Lower leg skin (tissue), 4 donors: ENCODE measurements at regions not wholly inside any gene's neighbourhood (a gene's known extent, or its start where the extent isn't known, plus 50 kb on each side); places are given as distances from the start of the nearest gene placed in this dataset.

Experiments
- DNase-seq, 2 donors: peaks; one replicate each; pipeline ENCODE4 v3.0.0-alpha.2; 2019; ENCODE audit warnings: low spot score in 2 of 2
- H3K4me3 ChIP-seq: fragments of 200-600 bp; sonication (generic); 2 replicates; pipeline ENCODE4 v1.5.1; 2017; ENCODE audit warnings: mild to moderate bottlenecking, low read depth; ENCODE audit not compliant: poor library complexity, severe bottlenecking
- CTCF ChIP-seq, 3 donors: fragments of 450-650 bp; IDR thresholded peaks; one replicate each; pipeline ENCODE4 v1.5.1; 2016; ENCODE audit warnings: antibody characterized with exemption in 3 of 3, mild to moderate bottlenecking in 3 of 3, moderate library complexity in 2 of 3
- POLR2A ChIP-seq, 2 donors: fragments of 450-650 bp; IDR thresholded peaks; one replicate each; pipeline ENCODE4 v1.6.1; 2016 to 2017; ENCODE audit warnings: antibody characterized with exemption in 2 of 2, mild to moderate bottlenecking in 1 of 2, moderate library complexity in 1 of 2
- whole genome bisulfite sequencing, 2 donors: methylation state at CpG; one replicate each; pipeline ENCODE4 v1.1.5; 2018; 5-methylcytosine and 5-hydroxymethylcytosine counted together
- intact Hi-C: fragments of 100-400 bp; cut with DNase I; formaldehyde crosslinking; loops from one replicate; pipeline ENCODE4 v1.15.0; 2023; ENCODE audit warnings: low total_unique reads

GRCh38 chr18:41099451-41099850 is 855.6 kb upstream of the PIK3C3 start:
- no peak for DNase-seq
- intact Hi-C loops, result no loop called here
- TF ChIP-seq CTCF (IDR thresholded peaks at IDR 0.05) (no peak), POLR2A (IDR thresholded peaks at IDR 0.05) (no peak)
- no peak overlapping the region for H3K4me3 ChIP-seq

- no peak for TF ChIP-seq POLR2A (IDR thresholded peaks at IDR 0.05)
- WGBS, 2 donors, result 34 to 37% methylated on average over 5 of the region's 5 CpGs
- DNase-seq, result no peak
- intact Hi-C loops, result no loop called here
- no peak overlapping the region for H3K4me3 ChIP-seq
These were observed 858.5 kb upstream of the PIK3C3 start for GRCh38 chr18:41096504-41096903.

- TF ChIP-seq POLR2A (IDR thresholded peaks at IDR 0.05) (no peak), CTCF (IDR thresholded peaks at IDR 0.05) (no peak)
- DNase-seq, result no peak
- no peak overlapping the region for H3K4me3 ChIP-seq
- WGBS, 2 donors, result 79 to 87% methylated on average over 2 of the region's 2 CpGs
- intact Hi-C loops, result no loop called here
These were observed 878.0 kb upstream of the PIK3C3 start for GRCh38 chr18:41077076-41077475.

- DNase-seq, result no peak
- 26 to 33% methylated on average over 1 of the region's 1 CpG for WGBS, 2 donors
- intact Hi-C loops, result no loop called here
- no peak overlapping the region for H3K4me3 ChIP-seq
- TF ChIP-seq CTCF (IDR thresholded peaks at IDR 0.05), result no peak
- no peak for TF ChIP-seq POLR2A (IDR thresholded peaks at IDR 0.05)
These were observed 879.8 kb upstream of the PIK3C3 start for GRCh38 chr18:41075212-41075611.

GRCh38 chr18:41073372-41073954 is 881.6 kb upstream of the PIK3C3 start:
- intact Hi-C loops, result no loop called here
- TF ChIP-seq CTCF (IDR thresholded peaks at IDR 0.05), result no peak
- no peak for TF ChIP-seq POLR2A (IDR thresholded peaks at IDR 0.05)
- DNase-seq, result no peak
- no peak overlapping the region for H3K4me3 ChIP-seq
- WGBS, 2 donors, result 80 to 81% methylated on average over 3 of the region's 3 CpGs

- no peak overlapping the region for H3K4me3 ChIP-seq
- 57 to 93% methylated on average over 1 of the region's 1 CpG for WGBS, 2 donors
- TF ChIP-seq POLR2A (IDR thresholded peaks at IDR 0.05) (no peak), CTCF (IDR thresholded peaks at IDR 0.05) (no peak)
- DNase-seq, result no peak
- intact Hi-C loops, result no loop called here
These were observed 882.1 kb upstream of the PIK3C3 start for GRCh38 chr18:41072946-41073345.
